HepG2 (cell line): ENCODE measurements at regions not wholly inside any gene's neighbourhood (a gene's known extent, or its start where the extent isn't known, plus 50 kb on each side); places are given as distances from the start of the nearest gene placed in this dataset.

Source experiments
- CTCF ChIP-seq: sonication (generic); formaldehyde crosslinking; IDR thresholded peaks from 2 replicates; pipeline ENCODE4 v1.5.0; 2020; ENCODE audit warnings: mild to moderate bottlenecking, missing genetic modification reagents, moderate library complexity
- EP300 ChIP-seq, 3 experiments: sonication (generic) in 1 of 3; formaldehyde crosslinking in 1 of 3; IDR thresholded peaks; 2 replicates each; pipeline versions ENCODE4 v1.5.1 to v1.6.1; 2011 to 2020; ENCODE audit warnings: low read depth in 2 of 3, low read length in 2 of 3, borderline replicate concordance in 1 of 3, improper control_type of control experiment in 1 of 3, mild to moderate bottlenecking in 1 of 3, missing genetic modification reagents in 1 of 3, moderate library complexity in 1 of 3
- EZH2 ChIP-seq: conservative IDR thresholded peaks from 2 replicates; pipeline ENCODE4 v1.6.1; 2012; ENCODE audit warnings: mild to moderate bottlenecking, low read depth, low read length, moderate library complexity
- HNF4G ChIP-seq, 2 experiments: sonication (generic) in 1 of 2; formaldehyde crosslinking in 1 of 2; IDR thresholded peaks; 2 replicates each; pipeline versions ENCODE4 v1.4.0 to v1.6.1; 2011 to 2020; ENCODE audit warnings: borderline replicate concordance in 2 of 2, low read depth in 2 of 2, mild to moderate bottlenecking in 2 of 2, low read length in 1 of 2, missing genetic modification reagents in 1 of 2, moderate library complexity in 1 of 2
- ZNF253 ChIP-seq: sonication (generic); formaldehyde crosslinking; IDR thresholded peaks from 2 replicates; pipeline ENCODE4 v1.8.0; 2022; ENCODE audit warnings: mild to moderate bottlenecking, missing genetic modification reagents, borderline replicate concordance
- ZNF773 ChIP-seq: sonication (generic); formaldehyde crosslinking; IDR thresholded peaks from 2 replicates; pipeline ENCODE4 v1.4.0; 2020; ENCODE audit warnings: missing genetic modification reagents, borderline replicate concordance

GRCh38 chr3:72135636-72136035, 350.7 kb upstream of the PROK2 start:
- no peak for TF ChIP-seq CTCF
- no peak for TF ChIP-seq ZNF253 (CRISPR knock-in tag)
- no peak for TF ChIP-seq HNF4G (IDR thresholded peaks at IDR 0.05; ENCODE audit: borderline replicate concordance, low read depth, low read length)
- no peak for TF ChIP-seq HNF4G (CRISPR knock-in tag; IDR thresholded peaks at IDR 0.05; ENCODE audit: borderline replicate concordance, low read depth)
- no peak for TF ChIP-seq EZH2
- TF ChIP-seq ZNF773 (CRISPR knock-in tag) = no peak
- no peak for TF ChIP-seq EP300 (IDR thresholded peaks at IDR 0.05; ENCODE audit: low read depth in 2 of 2, low read length in 2 of 2)
- no peak for TF ChIP-seq EP300 (CRISPR knock-in tag; IDR thresholded peaks at IDR 0.05; ENCODE audit: borderline replicate concordance)
